SK-N-SH treated with all-trans-retinoic acid at 6 μM for 48 hours (cell line): ENCODE measurements at regions not wholly inside any gene's neighbourhood (a gene's known extent, or its start where the extent isn't known, plus 50 kb on each side); places are given as distances from the start of the nearest gene placed in this dataset.

Experiments used
- ATAC-seq: fragments of 200-7000 bp; cut with Tn5 transposase; 3 replicates; pipeline ENCODE4 v1.9.1; 2020; ENCODE audit warnings: mild to moderate bottlenecking, moderate library complexity
- ARNTL ChIP-seq: fragments of 450-650 bp; formaldehyde crosslinking; IDR thresholded peaks from 2 replicates; pipeline ENCODE4 v1.5.0; 2020; ENCODE audit warnings: low read depth, mild to moderate bottlenecking, moderate library complexity, borderline replicate concordance
- BACH2 ChIP-seq: fragments of 250-450 bp; sonication (Bioruptor Pico); IDR thresholded peaks from 2 replicates; pipeline ENCODE4 v1.9.0; 2021; ENCODE audit warnings: mild to moderate bottlenecking, borderline replicate concordance
- CSDC2 ChIP-seq: fragments of 250-450 bp; sonication (Bioruptor Pico); IDR thresholded peaks from 2 replicates; pipeline ENCODE4 v1.5.0; 2020; ENCODE audit warnings: mild to moderate bottlenecking, moderate library complexity
- ESRRG ChIP-seq: fragments of 250-450 bp; sonication (Bioruptor Pico); IDR thresholded peaks from 2 replicates; pipeline ENCODE4 v1.6.1; 2021; ENCODE audit warnings: mild to moderate bottlenecking
- GLIS3 ChIP-seq: fragments of 250-450 bp; sonication (Bioruptor Pico); IDR thresholded peaks from 2 replicates; pipeline ENCODE4 v1.5.0; 2020; ENCODE audit warnings: mild to moderate bottlenecking, moderate library complexity
- ISL1 ChIP-seq: fragments of 250-450 bp; sonication (Bioruptor Pico); IDR thresholded peaks from 2 replicates; pipeline ENCODE4 v2.1.2; 2022; ENCODE audit warnings: mild to moderate bottlenecking, moderate library complexity
- OSR1 ChIP-seq: fragments of 250-450 bp; sonication (Bioruptor Pico); IDR thresholded peaks from 2 replicates; pipeline ENCODE4 v1.8.0; 2022; ENCODE audit warnings: moderate library complexity, mild to moderate bottlenecking, inconsistent platforms
- PPARA ChIP-seq: fragments of 250-450 bp; sonication (Bioruptor Pico); IDR thresholded peaks from 2 replicates; pipeline ENCODE4 v1.5.0; 2020; ENCODE audit warnings: mild to moderate bottlenecking, borderline replicate concordance
- RARB ChIP-seq: fragments of 250-450 bp; sonication (Bioruptor Pico); IDR thresholded peaks from 2 replicates; pipeline ENCODE4 v1.8.0; 2021; ENCODE audit warnings: mild to moderate bottlenecking, moderate library complexity
- SNAI2 ChIP-seq: fragments of 250-450 bp; sonication (Bioruptor Pico); IDR thresholded peaks from 2 replicates; pipeline ENCODE4 v1.5.0; 2020; ENCODE audit warnings: mild to moderate bottlenecking, moderate library complexity
- TOX ChIP-seq: fragments of 250-450 bp; sonication (Bioruptor Pico); IDR thresholded peaks from 2 replicates; pipeline ENCODE4 v1.8.0; 2021; ENCODE audit warnings: mild to moderate bottlenecking, moderate library complexity, borderline replicate concordance
- ZC3H10 ChIP-seq: fragments of 250-450 bp; sonication (Bioruptor Pico); IDR thresholded peaks from 2 replicates; pipeline ENCODE4 v1.5.1; 2021; ENCODE audit warnings: mild to moderate bottlenecking, moderate library complexity
- ZFP3 ChIP-seq: fragments of 250-450 bp; sonication (Bioruptor Pico); IDR thresholded peaks from 2 replicates; pipeline ENCODE4 v1.5.0; 2020; ENCODE audit warnings: mild to moderate bottlenecking, moderate library complexity
- ZFP30 ChIP-seq: fragments of 450-650 bp; formaldehyde crosslinking; IDR thresholded peaks from 2 replicates; pipeline ENCODE4 v1.5.0; 2022; ENCODE audit warnings: mild to moderate bottlenecking, moderate library complexity
- ZNF565 ChIP-seq: fragments of 450-650 bp; formaldehyde crosslinking; conservative IDR thresholded peaks from 2 replicates; pipeline ENCODE4 v1.5.0; 2020; ENCODE audit warnings: low read depth, mild to moderate bottlenecking, moderate library complexity
- ZNF70 ChIP-seq: fragments of 450-650 bp; formaldehyde crosslinking; IDR thresholded peaks from 2 replicates; pipeline ENCODE4 v1.5.0; 2020; ENCODE audit warnings: mild to moderate bottlenecking, moderate library complexity
- ZNF8 ChIP-seq: fragments of 450-650 bp; formaldehyde crosslinking; IDR thresholded peaks from 2 replicates; pipeline ENCODE4 v1.5.0; 2020; ENCODE audit warnings: mild to moderate bottlenecking, moderate library complexity
- TF ChIP-seq, protein P1 (sequence below): fragments of 250-450 bp; sonication (Bioruptor Pico); IDR thresholded peaks from 2 replicates; pipeline ENCODE4 v1.8.0; 2021; ENCODE audit warnings: low read depth, mild to moderate bottlenecking, moderate library complexity, borderline replicate concordance
- TF ChIP-seq, protein P2 (sequence below): fragments of 250-450 bp; sonication (Bioruptor Pico); IDR thresholded peaks from 2 replicates; pipeline ENCODE4 v1.8.0; 2020; ENCODE audit warnings: mild to moderate bottlenecking, moderate library complexity, borderline replicate concordance
- TF ChIP-seq, protein P3 (sequence below): fragments of 250-450 bp; sonication (Bioruptor Pico); IDR thresholded peaks from 2 replicates; pipeline ENCODE4 v1.5.1; 2020; ENCODE audit warnings: low read depth, mild to moderate bottlenecking, moderate library complexity
- TF ChIP-seq, protein P4 (sequence below): fragments of 250-450 bp; sonication (Bioruptor Pico); IDR thresholded peaks from 2 replicates; pipeline ENCODE4 v1.5.1; 2021; ENCODE audit warnings: mild to moderate bottlenecking, moderate library complexity

DNA sequence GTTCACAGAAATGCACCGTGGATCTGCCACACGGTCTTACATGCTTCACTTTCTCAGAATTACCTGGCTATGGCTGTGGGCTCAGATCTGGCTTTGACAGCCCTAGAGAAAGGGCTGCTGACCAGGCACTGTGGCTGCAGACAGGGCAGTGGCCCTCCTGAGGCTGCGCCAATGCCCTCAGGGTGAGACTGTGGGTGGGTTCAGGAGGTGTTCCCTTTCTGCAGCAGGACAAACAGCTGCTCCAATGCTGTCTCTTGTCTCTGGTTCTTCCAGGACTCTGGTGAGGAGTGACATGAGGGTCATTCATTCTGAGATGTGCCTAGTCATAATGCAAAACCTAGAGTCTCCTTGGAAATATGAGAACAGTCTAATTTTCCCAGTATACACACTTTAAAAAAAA, 90.5 kb upstream of the SMIM21 start:
- TF ChIP-seq OSR1 (CRISPR knock-in tag) (no peak), ZNF565 (CRISPR knock-in tag) (no peak), GLIS3 (CRISPR knock-in tag) (no peak), CSDC2 (CRISPR knock-in tag) (no peak), BACH2 (no peak), ARNTL (CRISPR knock-in tag) (no peak)
- TF ChIP-seq, protein P1, sequence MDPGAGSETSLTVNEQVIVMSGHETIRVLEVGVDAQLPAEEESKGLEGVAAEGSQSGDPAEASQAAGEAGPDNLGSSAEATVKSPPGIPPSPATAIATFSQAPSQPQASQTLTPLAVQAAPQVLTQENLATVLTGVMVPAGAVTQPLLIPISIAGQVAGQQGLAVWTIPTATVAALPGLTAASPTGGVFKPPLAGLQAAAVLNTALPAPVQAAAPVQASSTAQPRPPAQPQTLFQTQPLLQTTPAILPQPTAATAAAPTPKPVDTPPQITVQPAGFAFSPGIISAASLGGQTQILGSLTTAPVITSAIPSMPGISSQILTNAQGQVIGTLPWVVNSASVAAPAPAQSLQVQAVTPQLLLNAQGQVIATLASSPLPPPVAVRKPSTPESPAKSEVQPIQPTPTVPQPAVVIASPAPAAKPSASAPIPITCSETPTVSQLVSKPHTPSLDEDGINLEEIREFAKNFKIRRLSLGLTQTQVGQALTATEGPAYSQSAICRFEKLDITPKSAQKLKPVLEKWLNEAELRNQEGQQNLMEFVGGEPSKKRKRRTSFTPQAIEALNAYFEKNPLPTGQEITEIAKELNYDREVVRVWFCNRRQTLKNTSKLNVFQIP (CRISPR knock-in tag), result no peak
- ATAC-seq, result no peak

DNA sequence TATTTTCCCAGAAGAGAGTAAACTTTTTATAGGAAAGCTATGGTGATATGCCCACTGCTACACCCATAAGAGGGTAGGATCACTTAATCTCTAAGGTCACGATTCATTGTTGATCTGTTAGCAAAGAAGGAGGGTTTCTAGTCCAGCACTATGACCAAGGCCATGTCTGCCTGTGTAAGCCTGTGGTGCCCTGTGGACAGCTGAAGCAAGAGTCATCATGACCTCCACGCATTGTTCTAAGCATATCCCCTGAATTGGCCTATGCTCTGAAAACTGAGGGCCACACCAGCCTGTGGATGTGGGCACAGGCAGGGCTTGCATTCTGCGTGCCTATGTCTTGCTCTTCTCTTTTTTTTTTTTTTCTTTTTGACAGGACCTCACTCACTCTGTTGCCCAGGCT, 89.8 kb upstream of the SMIM21 start:
- ATAC-seq, result no peak
- TF ChIP-seq, protein P2, sequence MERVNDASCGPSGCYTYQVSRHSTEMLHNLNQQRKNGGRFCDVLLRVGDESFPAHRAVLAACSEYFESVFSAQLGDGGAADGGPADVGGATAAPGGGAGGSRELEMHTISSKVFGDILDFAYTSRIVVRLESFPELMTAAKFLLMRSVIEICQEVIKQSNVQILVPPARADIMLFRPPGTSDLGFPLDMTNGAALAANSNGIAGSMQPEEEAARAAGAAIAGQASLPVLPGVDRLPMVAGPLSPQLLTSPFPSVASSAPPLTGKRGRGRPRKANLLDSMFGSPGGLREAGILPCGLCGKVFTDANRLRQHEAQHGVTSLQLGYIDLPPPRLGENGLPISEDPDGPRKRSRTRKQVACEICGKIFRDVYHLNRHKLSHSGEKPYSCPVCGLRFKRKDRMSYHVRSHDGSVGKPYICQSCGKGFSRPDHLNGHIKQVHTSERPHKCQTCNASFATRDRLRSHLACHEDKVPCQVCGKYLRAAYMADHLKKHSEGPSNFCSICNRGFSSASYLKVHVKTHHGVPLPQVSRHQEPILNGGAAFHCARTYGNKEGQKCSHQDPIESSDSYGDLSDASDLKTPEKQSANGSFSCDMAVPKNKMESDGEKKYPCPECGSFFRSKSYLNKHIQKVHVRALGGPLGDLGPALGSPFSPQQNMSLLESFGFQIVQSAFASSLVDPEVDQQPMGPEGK (CRISPR knock-in tag), result no peak
- TF ChIP-seq BACH2 (no peak), CSDC2 (CRISPR knock-in tag) (no peak), ZNF565 (CRISPR knock-in tag) (no peak), PPARA (CRISPR knock-in tag) (no peak), OSR1 (CRISPR knock-in tag) (no peak), ESRRG (CRISPR knock-in tag) (no peak), ZNF70 (no peak), ZFP3 (no peak)
- TF ChIP-seq, protein P3, sequence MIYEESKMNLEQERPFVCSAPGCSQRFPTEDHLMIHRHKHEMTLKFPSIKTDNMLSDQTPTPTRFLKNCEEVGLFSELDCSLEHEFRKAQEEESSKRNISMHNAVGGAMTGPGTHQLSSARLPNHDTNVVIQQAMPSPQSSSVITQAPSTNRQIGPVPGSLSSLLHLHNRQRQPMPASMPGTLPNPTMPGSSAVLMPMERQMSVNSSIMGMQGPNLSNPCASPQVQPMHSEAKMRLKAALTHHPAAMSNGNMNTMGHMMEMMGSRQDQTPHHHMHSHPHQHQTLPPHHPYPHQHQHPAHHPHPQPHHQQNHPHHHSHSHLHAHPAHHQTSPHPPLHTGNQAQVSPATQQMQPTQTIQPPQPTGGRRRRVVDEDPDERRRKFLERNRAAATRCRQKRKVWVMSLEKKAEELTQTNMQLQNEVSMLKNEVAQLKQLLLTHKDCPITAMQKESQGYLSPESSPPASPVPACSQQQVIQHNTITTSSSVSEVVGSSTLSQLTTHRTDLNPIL (CRISPR knock-in tag), result no peak
- TF ChIP-seq, protein P1 (CRISPR knock-in tag), result no peak

DNA sequence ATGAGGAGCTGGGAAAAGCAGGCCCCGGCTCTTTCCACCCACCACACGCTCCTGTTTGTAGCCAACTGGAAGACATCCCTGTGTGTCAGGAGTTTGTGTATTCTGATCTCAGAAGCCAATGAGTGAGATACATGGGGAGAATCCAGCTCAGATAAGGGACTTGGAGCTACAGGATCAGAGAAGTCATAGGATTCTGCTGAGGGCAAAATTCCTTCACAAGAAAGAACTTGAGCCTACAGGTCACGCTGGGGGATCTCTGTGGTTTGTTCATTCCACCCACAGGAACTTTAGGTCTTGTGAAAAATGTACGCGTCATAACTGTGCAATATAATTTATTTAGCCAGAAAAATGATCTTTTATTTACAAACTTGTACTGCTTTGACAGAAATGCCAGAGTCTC, 80.1 kb upstream of the SMIM21 start:
- no peak for ATAC-seq
- TF ChIP-seq SNAI2 (CRISPR knock-in tag) (no peak), ZNF565 (CRISPR knock-in tag) (no peak), TOX (CRISPR knock-in tag) (no peak), ZFP30 (CRISPR knock-in tag) (no peak)
- TF ChIP-seq, protein P3 (CRISPR knock-in tag), result no peak

DNA sequence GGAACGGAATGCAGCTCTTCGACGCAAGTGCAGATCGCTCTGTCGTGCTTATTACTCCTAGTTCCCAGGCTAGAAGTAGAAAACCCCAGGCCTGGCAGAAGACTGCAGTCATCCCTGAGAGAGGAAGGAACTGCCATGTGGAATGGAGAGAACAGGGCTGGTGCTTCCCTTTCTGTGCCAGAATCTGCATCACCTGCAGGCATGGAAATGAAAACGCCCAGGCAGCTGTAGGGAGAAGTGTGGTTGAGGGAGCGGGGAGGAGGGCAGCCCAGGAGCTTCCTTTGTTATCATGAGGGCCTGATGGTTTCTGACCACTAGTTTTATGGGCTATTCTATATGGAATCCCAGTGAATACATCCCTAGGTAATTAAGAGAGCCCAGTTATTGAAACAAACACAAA, 79.4 kb upstream of the SMIM21 start:
- no peak for ATAC-seq
- TF ChIP-seq ISL1 (CRISPR knock-in tag), result no peak
- TF ChIP-seq, protein P2 (CRISPR knock-in tag), result no peak
- TF ChIP-seq ARNTL (CRISPR knock-in tag), result no peak
- no peak for TF ChIP-seq SNAI2 (CRISPR knock-in tag)
- TF ChIP-seq BACH2, result no peak
- TF ChIP-seq ZNF8, result no peak
- no peak for TF ChIP-seq GLIS3 (CRISPR knock-in tag)
- TF ChIP-seq, protein P4, sequence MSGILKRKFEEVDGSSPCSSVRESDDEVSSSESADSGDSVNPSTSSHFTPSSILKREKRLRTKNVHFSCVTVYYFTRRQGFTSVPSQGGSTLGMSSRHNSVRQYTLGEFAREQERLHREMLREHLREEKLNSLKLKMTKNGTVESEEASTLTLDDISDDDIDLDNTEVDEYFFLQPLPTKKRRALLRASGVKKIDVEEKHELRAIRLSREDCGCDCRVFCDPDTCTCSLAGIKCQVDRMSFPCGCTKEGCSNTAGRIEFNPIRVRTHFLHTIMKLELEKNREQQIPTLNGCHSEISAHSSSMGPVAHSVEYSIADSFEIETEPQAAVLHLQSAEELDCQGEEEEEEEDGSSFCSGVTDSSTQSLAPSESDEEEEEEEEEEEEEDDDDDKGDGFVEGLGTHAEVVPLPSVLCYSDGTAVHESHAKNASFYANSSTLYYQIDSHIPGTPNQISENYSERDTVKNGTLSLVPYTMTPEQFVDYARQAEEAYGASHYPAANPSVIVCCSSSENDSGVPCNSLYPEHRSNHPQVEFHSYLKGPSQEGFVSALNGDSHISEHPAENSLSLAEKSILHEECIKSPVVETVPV (CRISPR knock-in tag), result no peak
- no peak for TF ChIP-seq RARB (CRISPR knock-in tag)
- TF ChIP-seq, protein P1 (CRISPR knock-in tag), result no peak
- no peak for TF ChIP-seq ZC3H10 (CRISPR knock-in tag)
- TF ChIP-seq PPARA (CRISPR knock-in tag), result no peak
- TF ChIP-seq TOX (CRISPR knock-in tag), result no peak
